ENCODE measurements at regions not wholly inside any gene's neighbourhood (a gene's known extent, or its start where the extent isn't known, plus 50 kb on each side); places are given as distances from the start of the nearest gene placed in this dataset.

DNA sequence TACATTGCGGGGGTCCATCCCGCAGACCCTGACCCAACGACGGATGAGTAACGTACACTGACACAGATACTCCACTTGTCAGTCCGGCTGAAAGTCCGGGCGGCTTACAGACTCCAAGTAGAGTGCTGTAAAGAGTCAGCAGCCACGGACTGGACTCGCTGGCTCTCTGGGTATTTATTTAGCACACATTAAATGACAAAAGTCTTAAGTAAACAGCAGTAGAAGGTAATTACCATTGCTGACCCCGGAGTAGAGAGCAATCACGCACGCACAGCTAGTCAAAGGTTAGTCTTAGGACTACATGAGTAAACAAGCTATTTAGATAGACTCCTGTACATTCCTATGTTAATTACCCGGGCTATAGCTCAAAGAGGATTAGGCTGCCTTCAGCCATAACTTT, 780.9 kb downstream of the RPS29 start:
- peaks cover 21% of the 10 kb centered on the region for H3K9me3 Mint-ChIP-seq
- no peak for DNase-seq (ENCODE audit: low spot score in 2 of 2)

DNA sequence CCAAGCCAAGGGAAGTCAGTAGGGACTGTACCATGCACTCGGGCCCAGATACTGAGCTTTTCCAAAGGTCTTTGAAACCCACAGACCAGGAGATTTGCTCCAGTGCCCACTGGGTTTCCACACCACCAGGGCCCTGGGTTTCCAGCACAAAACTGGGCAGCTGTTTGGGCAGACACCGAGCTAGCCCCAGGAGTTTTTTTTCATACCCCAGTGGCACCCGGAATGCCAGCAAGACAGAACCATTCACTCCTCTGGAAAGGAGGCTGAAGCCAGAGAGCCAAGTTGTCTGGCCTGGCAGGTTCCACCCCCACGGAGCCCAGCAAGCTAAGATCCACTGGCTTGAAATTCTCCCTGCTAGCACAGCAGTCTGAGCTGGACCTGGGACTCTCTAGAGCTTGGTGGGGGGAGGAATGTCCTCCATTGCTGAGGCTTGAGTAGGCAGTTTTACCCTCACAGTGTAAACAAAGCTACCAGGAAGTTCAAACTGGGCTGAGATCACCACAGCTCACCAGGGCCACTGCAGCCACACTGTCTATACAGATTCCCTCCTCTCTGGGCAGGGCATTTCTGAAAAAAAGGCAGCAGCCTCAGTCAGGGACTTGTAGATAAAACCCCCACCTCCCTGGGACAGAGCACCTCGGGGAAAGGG, 793.7 kb downstream of the RPS29 start:
- H3K36me3 Mint-ChIP-seq, result no peaks in the 10 kb centered on the region
- no peaks in the 10 kb centered on the region for H3K4me1 Mint-ChIP-seq
- H3K4me3 Mint-ChIP-seq, result no peak overlapping the region
- ATAC-seq (no peak), DNase-seq (ENCODE audit: low spot score in 2 of 2) (no peak)
- H3K27ac Mint-ChIP-seq, result no peak overlapping the region
- peaks cover 25% of the 10 kb centered on the region for H3K9me3 Mint-ChIP-seq

More for the DNA sequence above, 780.9 kb downstream of the RPS29 start:
- no peaks in the 10 kb centered on the region for H3K4me1 Mint-ChIP-seq
- H3K27ac Mint-ChIP-seq, result no peak overlapping the region
- no peak for ATAC-seq
- H3K4me3 Mint-ChIP-seq, result no peak overlapping the region
- H3K36me3 Mint-ChIP-seq, result no peaks in the 10 kb centered on the region

DNA sequence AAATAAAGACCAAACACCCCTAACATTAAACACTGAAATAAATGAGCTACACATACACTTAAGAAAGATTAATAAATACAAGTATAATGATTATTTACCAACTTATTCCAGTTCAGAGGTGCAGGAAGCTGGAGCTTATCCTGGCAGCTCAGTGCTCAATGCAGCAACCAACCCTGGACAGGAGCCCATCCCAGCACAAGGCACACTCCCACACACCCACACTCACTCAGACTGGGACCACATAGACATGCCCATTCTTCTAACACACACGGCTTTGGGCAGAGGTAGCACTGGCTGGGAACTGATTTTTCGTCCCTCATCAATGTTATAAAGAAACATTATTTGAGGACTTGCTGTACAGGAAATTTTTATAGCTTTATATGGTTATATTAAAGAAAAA, 797.4 kb downstream of the RPS29 start:
- ATAC-seq, result no peak
- Mint-ChIP-seq H3K4me1 (no peaks in the 10 kb centered on the region), H3K9me3 (peaks cover 18% of the 10 kb centered on the region), H3K27ac (no peak overlapping the region), H3K4me3 (no peak overlapping the region), H3K36me3 (no peaks in the 10 kb centered on the region)
- DNase-seq (ENCODE audit: low spot score in 2 of 2), result no peak

DNA sequence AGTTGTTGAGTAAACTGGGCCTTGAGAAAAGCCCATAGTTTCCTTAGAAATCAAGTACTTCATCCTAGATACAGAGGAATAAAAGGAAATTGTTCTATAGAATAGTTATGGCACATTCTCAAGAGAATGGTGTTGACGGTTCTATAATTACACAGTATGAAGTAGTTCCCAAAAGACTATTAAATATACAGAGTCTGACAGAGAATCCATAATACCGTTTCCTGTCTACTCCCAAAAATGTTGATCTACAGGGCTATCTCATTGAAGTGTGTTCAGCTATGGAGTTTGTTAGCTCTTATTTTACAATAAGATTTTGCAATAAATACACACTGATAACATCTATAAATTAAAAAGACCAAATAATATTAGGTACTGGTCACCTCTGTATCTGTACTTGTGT, 799.7 kb downstream of the RPS29 start:
- DNase-seq (ENCODE audit: low spot score in 2 of 2) (no peak), ATAC-seq (no peak)
- no peaks in the 10 kb centered on the region for H3K36me3 Mint-ChIP-seq
- H3K4me1 Mint-ChIP-seq, result no peaks in the 10 kb centered on the region
- H3K4me3 Mint-ChIP-seq, result no peak overlapping the region
- H3K27ac Mint-ChIP-seq, result no peak overlapping the region
- H3K9me3 Mint-ChIP-seq, result peaks cover 15% of the 10 kb centered on the region

DNA sequence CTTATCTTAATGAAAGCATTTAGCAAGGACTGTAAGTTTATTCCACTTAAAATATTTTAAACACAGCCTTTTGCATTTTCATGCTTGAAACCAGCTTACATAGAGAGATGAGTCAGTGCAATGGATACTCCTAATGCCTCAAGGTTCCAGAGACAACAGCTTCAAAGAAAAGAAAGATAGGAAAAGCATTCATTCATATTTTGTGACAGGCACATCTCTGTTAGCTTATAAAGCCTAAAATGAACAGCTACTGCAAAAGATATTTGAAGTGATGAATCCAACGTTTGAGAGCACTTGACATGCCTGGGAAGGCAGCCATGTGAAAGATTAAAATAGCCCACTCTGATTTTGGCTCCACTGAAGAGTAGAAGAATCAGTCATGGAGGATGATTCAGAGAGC, 814.5 kb downstream of the RPS29 start:
- Mint-ChIP-seq H3K4me1 (no peaks in the 10 kb centered on the region), H3K27ac (no peak overlapping the region), H3K4me3 (no peak overlapping the region), H3K36me3 (no peaks in the 10 kb centered on the region), H3K9me3 (peaks cover 24% of the 10 kb centered on the region)
- DNase-seq (ENCODE audit: low spot score in 2 of 2) (no peak), ATAC-seq (no peak)

DNA sequence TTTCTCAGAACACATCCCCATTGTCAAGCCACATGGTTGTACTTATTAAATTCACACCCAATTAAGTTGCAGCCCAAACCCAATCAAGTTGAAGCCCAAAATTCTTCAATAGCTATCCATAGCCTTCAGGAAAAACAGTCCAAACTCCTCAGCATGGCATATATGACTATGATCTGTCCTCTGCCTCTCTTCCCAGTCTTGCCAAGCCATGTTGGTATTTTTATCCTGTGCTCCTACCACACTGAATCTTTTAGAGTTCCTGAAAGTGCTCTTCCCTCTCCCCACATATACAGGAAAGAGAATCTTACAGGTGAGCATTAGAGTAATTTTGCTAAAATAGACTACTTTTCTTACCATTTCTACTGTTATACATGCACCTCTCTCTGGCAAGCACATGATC, 834.9 kb downstream of the RPS29 start:
- no peaks in the 10 kb centered on the region for H3K4me1 Mint-ChIP-seq
- no peak overlapping the region for H3K4me3 Mint-ChIP-seq
- H3K27ac Mint-ChIP-seq, result no peak overlapping the region
- H3K9me3 Mint-ChIP-seq, result peaks cover 4% of the 10 kb centered on the region
- ATAC-seq (no peak), DNase-seq (ENCODE audit: low spot score in 2 of 2) (no peak)
- H3K36me3 Mint-ChIP-seq, result no peaks in the 10 kb centered on the region

DNA sequence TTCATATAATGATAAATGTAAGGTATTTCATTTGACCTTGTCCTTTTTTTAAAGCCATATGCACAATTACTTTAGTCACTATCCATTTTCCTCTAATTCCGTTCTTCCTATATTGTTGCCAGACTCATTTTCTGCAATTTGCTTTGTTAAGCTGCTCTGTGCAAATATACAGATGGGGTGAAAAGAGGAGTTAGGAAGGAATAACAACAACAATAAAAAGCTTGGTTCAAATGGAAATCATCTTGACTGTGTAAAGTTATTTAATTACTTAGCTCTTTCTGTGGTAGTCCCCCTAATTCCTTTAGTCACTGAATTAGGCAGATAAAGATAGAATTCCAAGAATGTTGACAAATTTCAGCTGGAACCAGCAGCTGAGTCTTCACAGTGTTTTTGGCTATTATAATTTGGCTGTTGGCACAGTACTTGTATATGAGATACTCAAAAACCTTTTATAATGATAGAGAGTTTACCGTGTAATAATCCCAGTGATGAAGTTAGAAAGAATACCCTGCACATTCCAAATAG, 838.0 kb downstream of the RPS29 start:
- Mint-ChIP-seq H3K36me3 (no peaks in the 10 kb centered on the region), H3K4me3 (no peak overlapping the region), H3K4me1 (no peaks in the 10 kb centered on the region), H3K9me3 (peaks cover 2% of the 10 kb centered on the region), H3K27ac (no peak overlapping the region)
- ATAC-seq, result no peak
- DNase-seq (ENCODE audit: low spot score in 2 of 2), result no peak

DNA sequence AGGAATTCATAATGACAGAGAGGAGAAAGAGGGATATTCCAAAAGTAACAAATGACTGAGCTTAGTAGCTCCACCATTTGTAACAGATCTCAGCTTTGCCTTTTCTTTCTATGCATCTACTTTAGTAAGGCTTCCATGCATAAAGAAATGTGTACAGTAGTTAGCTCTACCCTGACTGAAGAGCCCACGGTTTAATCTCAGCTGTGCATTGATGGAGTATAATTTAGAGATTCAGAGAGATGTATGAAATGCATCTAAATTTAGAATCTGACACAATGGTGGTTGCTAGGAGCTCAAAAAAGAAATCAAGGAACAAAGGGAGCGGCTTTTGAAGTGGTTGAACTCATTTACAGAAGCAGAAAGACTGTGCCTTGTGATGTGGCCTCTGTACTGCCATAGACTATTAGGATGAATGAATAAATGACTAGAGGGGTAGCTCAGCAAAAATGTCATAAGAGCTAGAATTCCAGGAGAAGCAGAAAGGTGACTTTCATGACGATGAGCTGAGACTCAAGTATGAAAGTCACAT, 838.6 kb downstream of the RPS29 start:
- ATAC-seq, result no peak
- H3K36me3 Mint-ChIP-seq, result no peaks in the 10 kb centered on the region
- peaks cover 2% of the 10 kb centered on the region for H3K9me3 Mint-ChIP-seq
- no peaks in the 10 kb centered on the region for H3K4me1 Mint-ChIP-seq
- no peak for DNase-seq (ENCODE audit: low spot score in 2 of 2)
- H3K27ac Mint-ChIP-seq, result no peak overlapping the region
- H3K4me3 Mint-ChIP-seq, result no peak overlapping the region

DNA sequence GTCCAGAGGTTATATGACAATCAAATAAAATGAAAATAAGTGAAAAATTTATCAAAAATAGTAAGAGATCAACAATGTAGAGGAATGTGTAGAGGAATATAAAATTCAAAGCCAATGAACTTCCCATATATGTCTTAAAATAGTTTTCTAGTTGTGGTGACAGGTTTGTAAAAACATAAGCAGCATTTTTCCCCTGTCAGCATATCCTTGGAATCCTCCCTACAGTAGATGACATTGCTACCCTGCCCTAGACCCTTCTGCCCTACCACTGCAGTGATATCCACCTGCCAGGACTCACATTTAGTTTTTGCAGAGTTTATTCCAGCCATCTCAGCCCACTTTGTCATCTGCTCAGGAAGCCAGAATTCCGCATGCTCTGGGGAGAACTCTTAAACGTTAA, 842.0 kb downstream of the RPS29 start:
- DNase-seq (ENCODE audit: low spot score in 2 of 2) (no peak), ATAC-seq (no peak)
- H3K27ac Mint-ChIP-seq, result no peak overlapping the region

DNA sequence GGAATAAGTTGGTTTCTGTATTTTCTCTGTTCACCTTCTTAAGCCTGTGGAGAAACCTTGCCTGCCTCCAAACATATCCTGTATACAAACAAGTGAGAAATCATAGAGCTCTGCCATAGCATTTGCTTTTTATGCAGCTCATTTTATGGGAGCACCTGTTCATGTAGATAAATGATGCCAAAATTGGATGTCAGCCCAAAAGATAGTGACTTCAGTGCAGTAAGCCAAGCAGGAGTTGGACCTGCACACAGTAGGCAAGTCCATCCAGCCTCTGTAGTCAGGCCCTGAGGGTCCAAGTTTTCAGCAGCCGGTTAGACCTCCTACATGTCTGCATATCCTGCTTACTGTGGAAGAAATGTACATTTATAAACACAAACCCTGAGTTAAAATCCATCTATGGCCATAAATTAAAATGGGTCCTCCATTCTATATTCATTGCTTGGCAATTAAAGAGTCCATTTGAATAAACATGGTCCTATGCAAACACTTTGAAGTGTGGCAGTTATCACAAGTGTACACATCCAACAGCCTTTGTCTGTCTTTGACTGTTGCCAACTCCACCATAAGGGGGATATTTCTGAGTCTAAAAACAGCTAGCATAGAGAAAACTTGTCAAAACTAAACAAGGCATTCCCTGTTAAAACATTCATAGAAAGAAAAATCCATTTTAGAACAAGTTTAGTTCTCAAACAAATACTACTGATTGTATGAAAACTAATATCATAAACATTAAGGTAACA, 847.8 kb downstream of the RPS29 start:
- H3K4me3 Mint-ChIP-seq, result no peak overlapping the region
- no peak for ATAC-seq

More for the DNA sequence above, 842.0 kb downstream of the RPS29 start:
- H3K9me3 Mint-ChIP-seq, result peaks cover 12% of the 10 kb centered on the region
- no peaks in the 10 kb centered on the region for H3K4me1 Mint-ChIP-seq
- no peak overlapping the region for H3K4me3 Mint-ChIP-seq
- no peaks in the 10 kb centered on the region for H3K36me3 Mint-ChIP-seq

DNA sequence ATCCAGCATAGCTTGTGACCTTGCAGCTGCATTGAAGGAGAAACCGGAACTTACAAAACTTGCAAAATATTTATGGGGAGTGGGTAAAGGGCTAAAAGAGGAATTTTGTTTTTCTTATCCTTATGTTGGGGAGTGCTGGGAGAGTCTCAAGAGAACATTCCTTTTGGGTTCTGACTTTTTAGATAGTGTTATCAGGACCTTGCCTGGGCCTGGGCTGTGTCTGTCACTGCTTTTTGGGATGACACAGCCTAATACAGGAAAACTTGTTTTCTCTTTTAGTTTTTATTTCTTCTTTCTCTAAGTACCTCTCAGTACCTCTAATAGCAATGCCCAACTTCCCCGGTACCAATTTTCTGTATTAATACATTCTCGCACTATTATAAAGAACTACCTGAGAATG, 850.6 kb downstream of the RPS29 start:
- Mint-ChIP-seq H3K4me3 (no peak overlapping the region), H3K9me3 (peaks cover 12% of the 10 kb centered on the region), H3K36me3 (no peaks in the 10 kb centered on the region), H3K4me1 (no peaks in the 10 kb centered on the region), H3K27ac (no peak overlapping the region)
- DNase-seq (ENCODE audit: low spot score in 2 of 2) (no peak), ATAC-seq (no peak)

More for the DNA sequence above, 847.8 kb downstream of the RPS29 start:
- DNase-seq (ENCODE audit: low spot score in 2 of 2), result no peak
- no peak overlapping the region for H3K27ac Mint-ChIP-seq
- peaks cover 21% of the 10 kb centered on the region for H3K9me3 Mint-ChIP-seq
- no peaks in the 10 kb centered on the region for H3K4me1 Mint-ChIP-seq
- H3K36me3 Mint-ChIP-seq, result no peaks in the 10 kb centered on the region

DNA sequence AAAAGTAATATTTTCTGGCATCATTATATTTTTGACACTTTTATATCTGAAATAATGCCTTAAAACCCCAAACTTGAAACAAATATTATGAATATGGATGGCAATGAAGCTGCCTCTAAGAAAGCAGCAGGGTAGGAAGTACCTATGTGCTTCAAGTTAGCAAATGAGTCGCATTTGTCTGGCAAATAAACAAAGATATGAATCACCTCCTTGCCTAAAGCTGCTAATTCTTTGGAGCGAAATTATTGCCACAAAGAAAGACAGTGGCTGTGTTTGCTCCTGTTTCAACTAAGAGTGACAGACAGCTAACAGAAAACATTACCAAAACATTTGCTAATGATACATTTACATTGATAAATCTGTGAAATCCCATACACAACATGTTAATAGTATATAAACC, 854.9 kb downstream of the RPS29 start:
- H3K4me3 Mint-ChIP-seq, result no peak overlapping the region
- no peak for ATAC-seq

DNA sequence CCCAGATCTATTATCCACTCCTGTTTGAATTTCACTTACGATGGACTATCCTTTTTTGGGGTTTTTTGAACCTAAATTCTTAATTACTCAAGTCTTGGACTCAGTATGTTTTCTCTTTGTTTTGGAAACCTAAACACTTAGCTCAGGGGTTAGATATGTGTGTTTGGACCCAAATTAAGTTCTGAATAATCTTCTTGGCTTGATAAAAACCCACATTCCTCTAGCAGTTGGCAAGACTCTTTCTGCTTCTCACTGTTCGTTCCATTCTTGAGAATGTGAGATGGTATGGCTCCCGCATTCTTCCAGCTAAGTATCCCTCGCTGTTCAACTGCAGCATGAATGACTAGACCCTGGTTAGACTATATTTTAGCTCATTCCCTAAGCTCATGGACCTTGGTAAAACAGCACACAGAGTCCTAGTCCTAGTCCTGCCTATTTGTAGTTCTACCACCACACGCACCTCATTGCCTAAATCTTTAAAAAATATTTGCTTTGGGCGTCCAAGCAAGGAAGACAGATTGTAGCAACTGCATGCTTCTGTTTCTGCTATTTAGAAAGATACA, 860.0 kb downstream of the RPS29 start:
- ATAC-seq, result no peak
- Mint-ChIP-seq H3K36me3 (no peaks in the 10 kb centered on the region), H3K4me3 (no peak overlapping the region), H3K4me1 (no peaks in the 10 kb centered on the region), H3K9me3 (peaks cover 3% of the 10 kb centered on the region), H3K27ac (no peak overlapping the region)
- DNase-seq (ENCODE audit: low spot score in 2 of 2), result no peak

More for the DNA sequence above, 854.9 kb downstream of the RPS29 start:
- DNase-seq (ENCODE audit: low spot score in 2 of 2), result no peak
- peaks cover 15% of the 10 kb centered on the region for H3K9me3 Mint-ChIP-seq
- H3K36me3 Mint-ChIP-seq, result no peaks in the 10 kb centered on the region
- H3K4me1 Mint-ChIP-seq, result no peaks in the 10 kb centered on the region
- H3K27ac Mint-ChIP-seq, result no peak overlapping the region

DNA sequence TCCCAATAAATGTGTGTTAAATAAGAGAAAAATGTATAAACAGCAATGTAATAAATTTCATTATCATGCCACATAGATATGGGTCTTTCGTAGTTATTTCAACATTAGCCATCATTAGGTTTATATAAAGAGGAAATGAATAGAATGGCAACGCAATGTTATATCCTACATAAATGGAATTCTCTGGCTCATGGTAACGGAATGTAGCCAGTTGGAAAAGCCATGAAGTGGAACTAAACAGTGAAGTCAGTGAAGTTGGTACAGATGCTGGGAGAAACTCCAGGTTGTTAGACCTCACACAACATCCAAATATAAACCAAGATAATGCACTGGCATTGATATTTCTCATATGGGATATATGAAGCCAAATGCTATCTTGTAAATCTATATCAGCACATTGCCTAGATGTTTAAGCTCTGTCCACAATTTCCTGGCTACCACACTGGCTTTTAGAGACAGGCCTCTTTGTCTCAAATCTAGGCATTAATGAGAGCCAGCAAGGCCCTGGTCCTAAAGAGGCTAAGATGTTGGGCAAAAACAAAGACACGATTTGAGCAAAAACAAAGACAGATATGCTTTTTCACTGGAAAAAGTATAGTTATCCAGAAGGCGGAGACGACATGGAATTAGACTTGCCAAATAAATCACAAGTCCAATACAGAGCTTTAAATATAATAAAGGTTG, 861.0 kb downstream of the RPS29 start:
- no peak for DNase-seq (ENCODE audit: low spot score in 2 of 2)
- Mint-ChIP-seq H3K27ac (no peak overlapping the region), H3K4me3 (no peak overlapping the region), H3K4me1 (no peaks in the 10 kb centered on the region), H3K36me3 (no peaks in the 10 kb centered on the region), H3K9me3 (peaks cover 3% of the 10 kb centered on the region)
- no peak for ATAC-seq

DNA sequence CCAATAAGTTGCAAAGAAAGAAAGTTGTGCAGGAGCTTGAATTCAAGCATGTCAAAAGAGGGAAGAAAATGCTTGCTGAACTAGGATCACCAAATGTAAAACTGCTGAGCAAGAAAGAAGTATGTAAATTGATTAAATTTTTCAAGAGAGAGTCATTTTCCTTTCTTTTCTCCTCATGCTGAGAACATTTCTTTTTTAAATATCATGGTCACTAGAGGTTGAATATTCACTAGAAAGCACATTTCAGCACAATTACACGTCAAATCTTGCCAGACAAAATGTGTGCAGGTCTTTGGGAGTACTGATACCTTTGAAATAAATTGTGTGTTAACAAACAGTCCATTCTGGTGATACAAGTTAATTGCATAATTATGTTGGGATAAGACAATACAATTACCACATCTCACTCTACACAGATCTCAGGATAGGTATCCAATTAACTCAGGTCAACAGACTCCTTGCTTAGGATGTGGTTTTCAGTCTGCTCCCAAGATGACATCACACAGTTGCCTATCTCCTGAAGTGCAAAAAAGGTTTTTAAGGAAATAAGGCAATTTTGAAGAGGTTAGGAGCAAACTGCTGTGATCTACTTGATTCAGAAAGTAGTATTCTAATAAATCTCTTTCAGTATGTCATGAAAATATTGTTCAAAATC, 862.2 kb downstream of the RPS29 start:
- H3K4me3 Mint-ChIP-seq, result no peak overlapping the region
- ATAC-seq, result no peak
- no peak for DNase-seq (ENCODE audit: low spot score in 2 of 2)
- no peaks in the 10 kb centered on the region for H3K4me1 Mint-ChIP-seq
- H3K27ac Mint-ChIP-seq, result no peak overlapping the region
- H3K36me3 Mint-ChIP-seq, result no peaks in the 10 kb centered on the region
- H3K9me3 Mint-ChIP-seq, result peaks cover 3% of the 10 kb centered on the region

All from stimulated activated effector memory CD8-positive, alpha-beta T cell treated with anti-CD3 and anti-CD28 coated beads, Interleukin-12 subunit alpha, Interleukin-12 subunit beta, amount 100 ng/mL, for 72 hours (primary cell).